ENCODE measurements at regions not wholly inside any gene's neighbourhood (a gene's known extent, or its start where the extent isn't known, plus 50 kb on each side); places are given as distances from the start of the nearest gene placed in this dataset.

DNA sequence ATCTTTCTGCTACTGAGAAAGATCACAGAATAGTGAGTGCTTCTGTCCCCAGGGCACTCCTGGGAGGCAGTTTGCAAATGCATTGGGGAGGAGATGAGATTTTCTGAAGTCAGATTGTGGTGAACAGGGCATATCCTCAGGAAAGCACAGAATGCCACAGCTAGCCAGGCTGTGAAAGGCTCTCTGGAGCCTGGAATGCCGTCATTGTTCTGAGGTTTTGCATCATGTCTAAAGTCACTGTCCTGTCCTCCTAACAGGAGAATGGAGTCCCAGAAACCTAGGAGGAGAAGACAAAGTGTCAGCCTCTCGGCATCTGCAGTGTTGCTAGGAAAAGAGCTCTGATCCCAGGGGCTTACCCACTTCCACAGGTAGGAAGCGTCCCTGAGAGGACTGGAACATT is 69.2 kb upstream of the IGFBP3 start:
- CTCF ChIA-PET = no interaction called here
- POLR2A ChIA-PET = no interaction called here
- TF ChIP-seq L3MBTL2 (conservative IDR thresholded peaks at IDR 0.05) = no peak
- no peak for TF ChIP-seq ZNF384 (IDR thresholded peaks at IDR 0.05)
- TF ChIP-seq LEF1 (IDR thresholded peaks at IDR 0.05; ENCODE audit: borderline replicate concordance) = no peak
- no peak for TF ChIP-seq PKNOX1 (IDR thresholded peaks at IDR 0.05)
- no peak for TF ChIP-seq CTBP1 (IDR thresholded peaks at IDR 0.05; ENCODE audit: borderline replicate concordance)
- TF ChIP-seq TARDBP (IDR thresholded peaks at IDR 0.05) = no peak
- TF ChIP-seq NFRKB (IDR thresholded peaks at IDR 0.05) = no peak
- TF ChIP-seq FOXM1 (IDR thresholded peaks at IDR 0.05; ENCODE audit: borderline replicate concordance) = no peak
- no peak for TF ChIP-seq BHLHE40 (IDR thresholded peaks at IDR 0.05; ENCODE audit: borderline replicate concordance)
- no peak for TF ChIP-seq HDGF (IDR thresholded peaks at IDR 0.05; ENCODE audit: borderline replicate concordance)
- no peak for TF ChIP-seq SUZ12 (IDR thresholded peaks at IDR 0.05)
- TF ChIP-seq ARNT (IDR thresholded peaks at IDR 0.05) = no peak
- no peak for TF ChIP-seq ELF4 (IDR thresholded peaks at IDR 0.05)
- no peak for TF ChIP-seq FOXK2 (IDR thresholded peaks at IDR 0.05)
- no peak for DNase-seq (ENCODE audit: extremely low spot score)

GRCh38 chr7:45988405-45989057 is 67.5 kb upstream of the IGFBP3 start:
- POLR2A ChIA-PET = no interaction called here
- CTCF ChIA-PET = no interaction called here

DNA sequence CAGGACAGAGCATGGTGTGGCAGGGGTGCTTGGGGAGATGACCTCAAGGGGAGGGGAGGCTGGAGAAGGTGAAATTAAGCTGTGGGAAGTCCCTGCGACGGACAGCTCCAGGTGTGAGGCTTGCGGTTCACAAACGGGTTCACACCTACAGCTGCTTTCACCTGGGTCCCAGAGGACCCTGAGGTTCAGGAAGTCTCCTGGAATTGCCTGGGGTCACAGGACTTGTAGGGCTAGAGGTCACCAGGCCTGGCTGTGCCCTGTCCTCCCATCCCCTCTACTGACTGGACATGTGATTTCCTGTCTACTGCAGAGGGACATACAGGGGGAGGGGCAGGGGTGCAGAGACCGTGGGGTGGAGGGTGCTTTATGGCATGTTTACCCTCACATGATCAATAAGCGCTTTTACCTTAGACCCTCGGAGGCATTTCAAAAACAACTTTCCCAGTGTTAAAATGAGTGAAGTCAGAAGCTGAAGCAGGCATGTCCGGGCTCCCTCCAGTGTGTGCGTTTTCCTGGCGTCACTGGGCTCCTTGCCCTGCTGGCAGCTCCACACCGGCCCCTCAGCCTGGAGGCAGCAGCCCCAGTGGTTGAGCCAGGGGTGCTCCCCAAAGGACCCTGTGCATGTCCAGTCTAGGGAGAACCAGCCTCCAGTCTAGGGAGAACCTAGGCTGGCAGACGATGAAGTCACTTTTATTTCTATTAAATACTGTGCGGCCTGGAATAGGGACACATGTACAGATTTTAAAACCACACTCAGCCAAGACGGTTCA is 66.6 kb upstream of the IGFBP3 start:
- TF ChIP-seq BHLHE40 (IDR thresholded peaks at IDR 0.05; ENCODE audit: borderline replicate concordance) = no peak
- no peak for TF ChIP-seq FOXK2 (IDR thresholded peaks at IDR 0.05)
- TF ChIP-seq FOXM1 (IDR thresholded peaks at IDR 0.05; ENCODE audit: borderline replicate concordance) = no peak
- no peak for TF ChIP-seq SUZ12 (IDR thresholded peaks at IDR 0.05)
- no peak for TF ChIP-seq NFRKB (IDR thresholded peaks at IDR 0.05)
- TF ChIP-seq TARDBP (IDR thresholded peaks at IDR 0.05) = no peak
- no peak for TF ChIP-seq ELF4 (IDR thresholded peaks at IDR 0.05)
- no peak for TF ChIP-seq HDGF (IDR thresholded peaks at IDR 0.05; ENCODE audit: borderline replicate concordance)
- no peak for TF ChIP-seq L3MBTL2 (conservative IDR thresholded peaks at IDR 0.05)
- no peak for DNase-seq (ENCODE audit: extremely low spot score)
- CTCF ChIA-PET = no interaction called here
- POLR2A ChIA-PET = no interaction called here

More at GRCh38 chr7:45988405-45989057, 67.5 kb upstream of the IGFBP3 start:
- DNase-seq (ENCODE audit: extremely low spot score) = no peak
- TF ChIP-seq ELF4 (IDR thresholded peaks at IDR 0.05) (no peak), FOXA1 (IDR thresholded peaks at IDR 0.05) (no peak), FOXM1 (IDR thresholded peaks at IDR 0.05; ENCODE audit: borderline replicate concordance) (no peak), LEF1 (IDR thresholded peaks at IDR 0.05; ENCODE audit: borderline replicate concordance) (no peak), CTBP1 (IDR thresholded peaks at IDR 0.05; ENCODE audit: borderline replicate concordance) (no peak), SUZ12 (IDR thresholded peaks at IDR 0.05) (no peak), SP1 (IDR thresholded peaks at IDR 0.05) (no peak), FOXK2 (IDR thresholded peaks at IDR 0.05) (no peak), NFRKB (IDR thresholded peaks at IDR 0.05) (no peak), TARDBP (IDR thresholded peaks at IDR 0.05) (no peak), BHLHE40 (IDR thresholded peaks at IDR 0.05; ENCODE audit: borderline replicate concordance) (no peak), HDGF (IDR thresholded peaks at IDR 0.05; ENCODE audit: borderline replicate concordance) (no peak), ARNT (IDR thresholded peaks at IDR 0.05) (no peak), L3MBTL2 (conservative IDR thresholded peaks at IDR 0.05) (no peak), PKNOX1 (IDR thresholded peaks at IDR 0.05) (no peak), ZNF384 (IDR thresholded peaks at IDR 0.05) (no peak)

- CTCF ChIA-PET = no interaction called here
Measured at GRCh38 chr7:45986355-45987298, 65.6 kb upstream of the IGFBP3 start.

GRCh38 chr7:45985902-45986301 is 64.8 kb upstream of the IGFBP3 start:
- ChIA-PET CTCF (no interaction called here), POLR2A (no interaction called here)
- DNase-seq (ENCODE audit: extremely low spot score) = no peak
- no peak for TF ChIP-seq L3MBTL2 (conservative IDR thresholded peaks at IDR 0.05)
- no peak for TF ChIP-seq NFRKB (IDR thresholded peaks at IDR 0.05)
- no peak for TF ChIP-seq HDGF (IDR thresholded peaks at IDR 0.05; ENCODE audit: borderline replicate concordance)
- no peak for TF ChIP-seq PKNOX1 (IDR thresholded peaks at IDR 0.05)
- no peak for TF ChIP-seq TARDBP (IDR thresholded peaks at IDR 0.05)
- TF ChIP-seq BHLHE40 (IDR thresholded peaks at IDR 0.05; ENCODE audit: borderline replicate concordance) = no peak
- no peak for TF ChIP-seq LEF1 (IDR thresholded peaks at IDR 0.05; ENCODE audit: borderline replicate concordance)
- no peak for TF ChIP-seq SUZ12 (IDR thresholded peaks at IDR 0.05)
- no peak for TF ChIP-seq ZNF384 (IDR thresholded peaks at IDR 0.05)
- no peak for TF ChIP-seq ELF4 (IDR thresholded peaks at IDR 0.05)
- TF ChIP-seq FOXA1 (IDR thresholded peaks at IDR 0.05) = no peak
- no peak for TF ChIP-seq FOXM1 (IDR thresholded peaks at IDR 0.05; ENCODE audit: borderline replicate concordance)
- TF ChIP-seq FOXK2 (IDR thresholded peaks at IDR 0.05) = no peak

More at GRCh38 chr7:45986355-45987298, 65.6 kb upstream of the IGFBP3 start:
- TF ChIP-seq NFRKB (IDR thresholded peaks at IDR 0.05) (no peak), SUZ12 (IDR thresholded peaks at IDR 0.05) (no peak), FOXA1 (IDR thresholded peaks at IDR 0.05) (no peak), HDGF (IDR thresholded peaks at IDR 0.05; ENCODE audit: borderline replicate concordance) (no peak), TARDBP (IDR thresholded peaks at IDR 0.05) (no peak), L3MBTL2 (conservative IDR thresholded peaks at IDR 0.05) (no peak), FOXK2 (IDR thresholded peaks at IDR 0.05) (no peak), ELF4 (IDR thresholded peaks at IDR 0.05) (no peak), FOXM1 (IDR thresholded peaks at IDR 0.05; ENCODE audit: borderline replicate concordance) (no peak)
- POLR2A ChIA-PET = no interaction called here
- DNase-seq (ENCODE audit: extremely low spot score) = no peak

All from HEK293T (cell line).